ENCODE measurements at regions not wholly inside any gene's neighbourhood (a gene's known extent, or its start where the extent isn't known, plus 50 kb on each side); places are given as distances from the start of the nearest gene placed in this dataset.

DNA sequence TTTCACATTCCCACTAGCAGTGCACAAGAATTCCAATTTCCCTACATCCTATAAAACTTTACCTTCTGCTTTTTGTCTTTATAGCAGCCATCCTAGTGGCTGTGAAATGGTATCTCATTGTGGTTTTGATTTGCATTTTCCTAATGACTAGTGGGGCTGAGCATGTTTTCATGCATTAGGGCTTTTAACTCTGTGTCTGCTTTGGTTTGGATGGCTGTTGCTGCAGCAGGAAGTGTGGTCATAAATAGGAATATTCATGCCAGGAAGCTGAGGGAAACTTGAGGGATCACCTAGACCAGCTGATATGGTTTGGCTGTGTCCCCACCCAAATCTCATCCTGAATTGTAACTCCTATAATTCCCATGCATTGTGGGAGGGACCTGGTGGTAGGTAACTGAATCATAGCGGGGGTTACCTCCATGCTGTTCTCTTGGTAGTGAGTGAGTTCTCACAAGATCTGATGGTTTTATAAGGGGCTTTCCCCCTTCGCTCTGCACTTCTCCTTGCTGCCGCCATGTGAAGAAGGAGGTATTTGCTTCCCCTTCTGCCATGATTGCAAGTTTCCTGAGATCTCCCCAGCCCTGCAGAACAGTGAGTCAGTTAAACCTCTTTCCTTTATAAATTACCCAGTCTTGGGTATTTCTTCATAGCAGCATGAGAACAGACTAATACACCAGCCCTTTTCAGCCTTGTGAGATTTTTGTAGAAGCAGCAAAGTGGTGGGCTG is 181.8 kb upstream of the PITRM1 start:
- Histone ChIP-seq H3K4me3 (no peak overlapping the region), H3K27ac (no peak overlapping the region), H3K9me3 (replicated peaks) (no peaks in the 10 kb centered on the region), H3K27me3 (no peaks in the 10 kb centered on the region), H3K4me1 (no peaks in the 10 kb centered on the region), H3K36me3 (no peaks in the 10 kb centered on the region)
- no peak for DNase-seq

DNA sequence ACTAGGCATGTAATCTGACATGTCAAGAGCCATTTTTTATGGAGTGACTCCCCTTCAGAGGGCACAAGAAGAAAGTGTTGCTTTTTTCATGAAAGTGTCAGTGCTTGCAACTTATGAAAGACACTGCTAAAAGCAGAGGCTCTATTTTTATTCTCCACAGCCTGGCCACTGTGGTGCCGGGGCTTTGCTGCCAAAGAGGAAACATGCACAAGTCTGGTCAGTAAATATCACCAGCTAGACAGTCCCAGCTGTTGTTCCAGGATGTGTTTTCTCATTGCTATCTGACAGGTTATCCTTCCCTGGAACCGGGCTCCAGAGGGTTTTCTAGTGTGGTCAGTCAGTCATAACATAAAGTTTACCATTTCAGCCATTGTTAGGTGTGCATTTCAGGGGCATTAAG is 180.7 kb upstream of the PITRM1 start:
- Histone ChIP-seq H3K36me3 (no peaks in the 10 kb centered on the region), H3K4me3 (no peak overlapping the region), H3K4me1 (no peaks in the 10 kb centered on the region), H3K27ac (no peak overlapping the region), H3K27me3 (no peaks in the 10 kb centered on the region), H3K9me3 (replicated peaks) (no peaks in the 10 kb centered on the region)
- DNase-seq: no peak

DNA sequence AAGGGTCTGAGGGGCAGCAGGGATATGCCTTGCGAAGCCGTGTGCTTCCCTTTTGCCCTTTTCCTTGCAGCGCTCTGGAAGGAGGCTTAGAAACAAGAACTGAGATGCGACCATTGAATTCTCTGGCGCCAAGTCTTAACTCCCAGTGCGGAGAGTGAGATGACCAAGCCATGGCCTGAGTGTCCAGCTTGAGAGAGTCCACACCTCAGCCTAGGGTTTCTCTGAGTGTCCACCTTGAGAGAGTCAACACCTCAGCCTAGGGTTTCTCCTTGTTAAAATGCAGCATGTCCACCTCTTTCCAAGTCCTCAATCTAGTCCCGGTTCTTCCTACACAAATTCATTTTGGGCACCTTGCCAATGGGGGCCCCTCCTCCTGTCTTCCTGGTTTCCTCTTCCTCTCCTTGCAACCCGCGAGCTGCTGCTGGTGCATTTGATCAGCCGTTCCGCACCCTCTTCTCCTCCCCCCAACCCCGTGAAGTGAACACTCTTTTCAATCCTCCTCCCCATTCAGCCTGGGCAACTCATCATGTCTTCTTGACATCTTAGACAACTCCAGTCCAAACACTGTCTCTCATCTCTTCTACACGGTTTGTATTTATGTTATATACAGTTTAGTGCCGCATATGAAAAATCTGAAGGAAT is 178.2 kb upstream of the PITRM1 start:
- Histone ChIP-seq H3K36me3 (no peaks in the 10 kb centered on the region), H3K4me1 (no peaks in the 10 kb centered on the region), H3K9me3 (replicated peaks) (no peaks in the 10 kb centered on the region), H3K27ac (no peak overlapping the region), H3K27me3 (no peaks in the 10 kb centered on the region), H3K4me3 (no peak overlapping the region)
- no peak for DNase-seq

DNA sequence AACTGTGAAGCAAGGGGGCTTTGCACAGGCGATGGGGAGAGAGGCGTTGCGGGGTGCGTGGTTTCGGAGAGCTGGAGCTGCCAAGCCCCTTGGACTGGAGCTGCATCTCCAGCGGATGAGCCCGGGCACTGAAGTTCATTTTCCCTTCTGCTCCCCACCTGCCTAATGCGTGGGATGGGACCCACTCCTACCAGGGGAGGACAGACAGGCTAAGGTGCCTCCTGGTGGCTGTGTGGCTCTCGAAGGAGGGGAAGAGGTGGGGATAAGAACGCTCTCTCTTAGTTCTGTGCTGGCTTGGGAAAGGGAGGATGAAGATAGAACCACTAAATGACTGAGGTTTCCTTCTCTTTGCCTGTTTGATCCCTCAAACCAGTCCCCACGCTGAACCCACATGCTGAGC is 177.6 kb upstream of the PITRM1 start:
- Histone ChIP-seq H3K9me3 (replicated peaks) (no peaks in the 10 kb centered on the region), H3K4me1 (no peaks in the 10 kb centered on the region), H3K36me3 (no peaks in the 10 kb centered on the region), H3K27ac (no peak overlapping the region), H3K27me3 (no peaks in the 10 kb centered on the region), H3K4me3 (no peak overlapping the region)
- no peak for DNase-seq

DNA sequence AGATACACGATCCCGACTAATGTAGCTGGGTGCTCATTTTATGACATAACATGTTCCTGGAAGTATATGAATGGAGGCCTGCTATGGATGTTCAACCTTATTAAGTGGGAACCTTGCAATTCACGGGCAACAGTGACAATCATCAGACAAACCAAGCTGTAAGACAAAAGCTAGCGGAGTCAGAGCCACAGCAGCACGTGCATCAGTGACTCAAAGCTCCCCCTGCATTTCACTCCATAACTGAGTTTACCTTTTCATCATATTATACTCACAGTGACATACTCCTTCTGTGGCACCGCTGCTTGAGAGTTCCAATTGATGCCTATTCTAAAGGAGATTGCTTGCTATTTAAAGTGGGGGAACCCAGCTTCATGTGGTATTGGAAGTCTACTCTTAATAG is 176.0 kb upstream of the PITRM1 start:
- Histone ChIP-seq H3K9me3 (replicated peaks) (no peaks in the 10 kb centered on the region), H3K27ac (no peak overlapping the region), H3K4me3 (no peak overlapping the region), H3K27me3 (no peaks in the 10 kb centered on the region), H3K36me3 (no peaks in the 10 kb centered on the region), H3K4me1 (no peaks in the 10 kb centered on the region)
- DNase-seq: no peak

DNA sequence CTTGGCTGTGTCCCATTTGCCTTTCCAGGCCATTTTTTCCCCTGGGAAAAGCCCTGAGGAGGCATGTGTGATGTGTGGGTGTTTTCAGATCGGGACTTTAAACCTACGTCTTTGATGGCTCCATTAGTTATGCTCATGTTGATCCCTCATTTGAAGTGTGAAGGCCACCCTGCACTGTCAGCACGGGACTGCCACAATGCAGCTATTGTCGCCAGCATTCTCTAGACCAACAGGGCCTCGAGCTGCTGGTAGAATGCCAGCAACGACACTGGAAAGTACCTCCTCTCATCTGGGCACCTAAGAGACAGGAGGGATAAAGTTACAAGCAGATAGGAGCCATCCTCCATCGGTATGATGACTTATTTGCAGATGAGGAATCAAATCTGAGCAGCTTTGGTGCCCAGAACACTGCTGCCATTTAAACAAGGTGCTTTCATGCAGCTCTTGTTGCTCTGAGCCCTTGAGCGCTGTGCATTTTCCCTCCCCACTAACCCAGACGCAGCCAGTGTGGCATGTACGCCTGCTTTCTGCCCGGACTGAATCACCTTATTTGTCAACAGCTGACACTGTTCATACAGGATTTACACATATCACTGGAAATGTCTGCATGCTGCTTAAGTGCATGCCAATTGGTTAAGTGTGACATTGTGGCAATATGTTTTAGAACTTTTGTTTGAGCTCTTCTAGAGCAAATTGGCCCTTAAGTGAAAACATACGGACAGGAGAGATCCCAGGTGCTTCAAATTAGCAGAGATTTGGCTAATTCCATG is 175.0 kb upstream of the PITRM1 start:
- no peaks in the 10 kb centered on the region for H3K4me1 ChIP-seq
- H3K9me3 ChIP-seq (replicated peaks): no peaks in the 10 kb centered on the region
- no peaks in the 10 kb centered on the region for H3K27me3 ChIP-seq
- DNase-seq: peak in 1 of 2 experiments; percentile 20
- no peak overlapping the region for H3K27ac ChIP-seq
- H3K36me3 ChIP-seq: no peaks in the 10 kb centered on the region
- no peak overlapping the region for H3K4me3 ChIP-seq

DNA sequence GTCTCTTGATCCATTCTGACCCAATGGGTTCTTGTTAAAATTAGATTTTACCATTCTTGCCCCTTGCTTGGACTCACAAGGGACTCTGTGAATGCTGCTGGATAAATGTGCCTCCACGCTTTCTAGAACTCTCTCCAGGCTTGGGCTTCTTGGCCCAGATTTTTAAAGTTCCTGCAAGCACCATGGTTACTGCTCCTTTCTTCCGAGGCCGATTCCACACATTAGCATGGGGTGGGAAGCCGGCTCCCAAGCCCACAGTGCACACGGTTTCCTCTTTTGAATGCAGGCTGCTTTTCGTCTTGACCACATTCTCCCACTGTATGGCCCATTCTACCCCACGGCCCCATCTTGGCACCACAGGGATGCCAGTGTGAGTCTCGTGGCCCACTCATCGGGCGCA is 174.3 kb upstream of the PITRM1 start:
- Histone ChIP-seq H3K27me3 (no peaks in the 10 kb centered on the region), H3K9me3 (replicated peaks) (no peaks in the 10 kb centered on the region), H3K4me3 (no peak overlapping the region), H3K36me3 (no peaks in the 10 kb centered on the region), H3K4me1 (no peaks in the 10 kb centered on the region), H3K27ac (no peak overlapping the region)
- DNase-seq: no peak

DNA sequence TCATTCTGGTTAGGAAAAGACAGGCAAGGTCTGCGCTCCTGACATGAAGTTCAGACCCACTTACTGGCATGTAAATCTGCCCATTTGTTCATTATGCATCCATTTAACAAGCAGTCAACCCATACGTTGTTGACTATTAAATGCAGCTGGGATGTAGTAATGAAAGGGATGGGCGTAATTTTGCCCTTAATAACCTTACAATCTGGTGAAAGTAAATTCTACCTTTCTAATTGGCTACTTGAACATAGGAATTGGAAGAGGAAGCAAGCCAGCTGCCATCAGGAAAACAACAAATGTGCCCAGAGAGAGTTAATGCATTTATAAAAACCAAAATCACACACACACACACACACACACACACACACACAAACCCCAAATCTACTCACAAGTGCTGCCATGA is 170.2 kb upstream of the PITRM1 start:
- H3K27me3 ChIP-seq: no peaks in the 10 kb centered on the region
- H3K36me3 ChIP-seq: no peaks in the 10 kb centered on the region
- no peak overlapping the region for H3K4me3 ChIP-seq
- no peak for DNase-seq
- H3K9me3 ChIP-seq (replicated peaks): no peaks in the 10 kb centered on the region
- H3K27ac ChIP-seq: no peak overlapping the region
- H3K4me1 ChIP-seq: no peaks in the 10 kb centered on the region

DNA sequence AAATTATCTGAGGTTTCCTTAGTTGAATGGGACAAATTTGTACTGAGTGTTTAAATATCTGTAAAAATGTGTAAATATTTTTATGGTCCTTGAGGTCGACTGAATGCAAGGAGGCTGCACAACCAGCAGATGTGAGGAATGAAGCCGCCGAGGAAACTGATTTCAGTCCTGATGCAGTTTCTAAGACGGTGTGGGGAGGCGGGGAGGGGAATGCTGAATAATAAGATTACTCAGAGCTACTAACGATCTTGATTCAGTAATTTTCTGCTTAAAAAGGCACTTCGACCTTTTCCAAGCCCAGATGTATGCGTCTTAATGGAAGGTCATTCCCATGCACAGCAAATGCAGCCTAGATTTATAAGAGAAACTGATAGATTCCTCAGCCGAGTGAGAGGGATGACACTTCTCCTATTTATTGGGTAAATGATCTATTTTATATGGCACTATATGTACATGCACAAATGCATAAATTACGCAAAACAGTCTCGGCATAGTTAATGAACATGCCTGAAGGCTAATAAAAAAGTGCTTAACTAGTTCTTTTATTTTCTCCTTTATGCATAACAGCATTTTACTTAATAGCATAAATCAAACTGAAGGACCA is 167.6 kb upstream of the PITRM1 start:
- DNase-seq: no peak
- Histone ChIP-seq H3K36me3 (no peaks in the 10 kb centered on the region), H3K4me3 (no peak overlapping the region), H3K27me3 (no peaks in the 10 kb centered on the region), H3K4me1 (no peaks in the 10 kb centered on the region), H3K27ac (no peak overlapping the region), H3K9me3 (replicated peaks) (no peaks in the 10 kb centered on the region)

DNA sequence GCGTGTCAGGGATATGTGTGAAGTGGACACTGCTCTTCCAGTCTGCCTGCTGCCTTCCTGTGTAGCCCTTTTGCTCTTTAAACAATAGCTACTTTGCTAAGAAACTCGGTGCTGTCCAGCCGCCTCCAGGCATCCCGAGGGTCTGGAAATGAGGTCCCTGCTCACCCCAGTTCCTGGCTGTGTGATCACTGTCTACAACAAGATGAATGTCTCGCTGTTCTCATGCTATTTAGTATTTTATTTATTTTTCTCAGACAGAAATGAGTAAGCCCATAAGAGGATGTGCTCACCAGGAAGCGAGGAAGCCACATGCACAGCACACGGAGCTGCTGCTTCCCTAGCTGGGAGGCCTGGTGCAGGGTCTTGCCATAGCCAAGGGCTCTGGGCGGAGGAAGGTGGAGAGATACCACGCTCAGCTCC is 167.0 kb upstream of the PITRM1 start:
- DNase-seq: no peak
- Histone ChIP-seq H3K4me1 (no peaks in the 10 kb centered on the region), H3K27ac (no peak overlapping the region), H3K36me3 (no peaks in the 10 kb centered on the region), H3K9me3 (replicated peaks) (no peaks in the 10 kb centered on the region), H3K4me3 (no peak overlapping the region), H3K27me3 (no peaks in the 10 kb centered on the region)

DNA sequence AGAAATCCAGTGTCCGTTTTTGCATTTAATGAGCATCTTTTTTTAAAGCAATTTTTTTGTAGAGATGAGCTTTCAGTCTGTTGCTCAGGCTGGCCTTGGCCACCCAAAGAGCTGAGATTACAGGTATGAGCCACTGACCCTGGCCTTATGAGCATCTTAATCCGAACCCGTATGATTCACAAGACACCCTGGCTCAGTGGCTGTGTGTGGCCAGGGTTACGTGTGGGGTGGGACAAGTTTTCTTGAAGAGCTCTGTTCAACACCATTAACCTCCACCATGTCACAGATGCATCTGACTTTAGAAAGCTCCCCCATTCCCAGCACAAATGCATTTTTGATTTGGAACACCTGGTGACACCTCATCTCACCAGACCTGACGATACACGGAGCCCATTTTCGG is 166.5 kb upstream of the PITRM1 start:
- H3K27ac ChIP-seq: no peak overlapping the region
- no peaks in the 10 kb centered on the region for H3K27me3 ChIP-seq
- no peaks in the 10 kb centered on the region for H3K36me3 ChIP-seq
- H3K4me3 ChIP-seq: no peak overlapping the region
- no peaks in the 10 kb centered on the region for H3K9me3 ChIP-seq (replicated peaks)
- DNase-seq: no peak
- no peaks in the 10 kb centered on the region for H3K4me1 ChIP-seq

DNA sequence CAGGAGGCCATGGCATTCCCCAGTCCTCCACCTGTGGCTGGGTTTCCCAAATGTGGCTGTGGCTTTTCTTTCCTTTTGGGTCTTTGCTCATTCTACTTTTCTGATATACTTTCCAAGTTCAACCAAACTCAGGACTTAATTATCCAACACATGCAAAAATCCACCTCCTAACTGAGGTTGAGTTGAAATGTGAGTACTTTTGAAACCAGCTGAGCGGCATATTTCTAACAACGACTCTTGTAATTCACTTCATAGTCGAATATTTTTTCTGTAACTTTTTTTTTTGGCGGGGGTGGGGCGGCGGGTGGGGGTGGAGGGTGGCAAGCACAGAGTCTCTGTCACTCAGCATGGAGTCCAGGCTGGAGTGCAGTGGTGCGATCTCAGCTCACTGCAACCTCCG is 165.2 kb upstream of the PITRM1 start:
- Histone ChIP-seq H3K4me3 (no peak overlapping the region), H3K36me3 (no peaks in the 10 kb centered on the region), H3K27ac (no peak overlapping the region), H3K27me3 (no peaks in the 10 kb centered on the region), H3K4me1 (no peaks in the 10 kb centered on the region), H3K9me3 (replicated peaks) (no peaks in the 10 kb centered on the region)
- DNase-seq: no peak

DNA sequence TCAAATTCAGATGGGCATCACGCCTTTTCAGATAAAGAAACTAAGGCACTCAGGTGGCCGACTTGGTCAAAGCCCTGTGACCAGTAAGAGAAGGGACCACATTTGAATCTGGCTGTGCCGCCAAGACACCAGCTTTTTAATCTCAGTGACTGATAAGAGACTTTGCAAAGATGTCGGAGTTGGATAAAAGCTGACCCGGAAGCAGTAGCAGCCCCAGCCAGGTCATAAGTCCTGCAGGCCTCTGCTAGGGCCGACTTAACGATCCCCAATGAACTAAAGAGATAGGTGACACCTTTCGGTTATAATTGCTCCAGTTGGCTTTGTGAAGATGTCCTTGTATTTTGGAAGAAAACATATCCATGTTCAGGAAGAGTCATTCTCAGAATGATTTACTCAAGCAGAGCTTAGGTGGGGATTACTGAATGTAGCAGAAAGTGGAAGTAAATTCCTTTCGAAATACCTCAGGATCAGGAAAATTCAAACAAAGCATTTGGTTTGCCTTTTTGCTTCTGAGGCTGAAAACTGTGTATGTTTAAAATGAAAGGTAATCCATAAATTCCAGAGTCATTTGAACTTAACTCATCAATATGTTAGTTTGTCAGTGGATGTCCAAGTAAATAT is 164.2 kb upstream of the PITRM1 start:
- Histone ChIP-seq H3K9me3 (replicated peaks) (no peaks in the 10 kb centered on the region), H3K36me3 (no peaks in the 10 kb centered on the region), H3K27ac (no peak overlapping the region), H3K27me3 (no peaks in the 10 kb centered on the region), H3K4me3 (no peak overlapping the region), H3K4me1 (no peaks in the 10 kb centered on the region)
- DNase-seq: no peak

DNA sequence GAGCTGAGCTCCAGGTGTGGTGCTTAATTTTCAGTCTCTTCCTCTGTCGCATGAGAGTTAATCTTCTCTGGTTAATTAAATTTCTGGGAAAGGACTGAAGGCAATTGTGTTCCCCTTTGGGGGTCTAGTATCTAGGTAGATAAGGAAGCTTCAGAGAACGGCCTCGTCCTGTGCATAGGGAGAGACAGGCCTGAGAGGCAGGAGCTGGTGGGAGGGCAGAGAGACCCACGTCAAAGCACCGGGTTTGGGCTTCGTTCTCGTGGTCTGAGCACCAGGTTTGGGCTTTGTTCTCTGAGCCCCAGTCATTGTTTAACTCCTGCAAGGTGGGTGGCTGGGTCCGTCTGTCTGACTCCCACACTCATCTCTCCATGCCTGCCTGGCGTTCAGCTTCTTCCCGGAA is 160.8 kb upstream of the PITRM1 start:
- no peak for DNase-seq
- no peaks in the 10 kb centered on the region for H3K4me1 ChIP-seq
- H3K36me3 ChIP-seq: no peaks in the 10 kb centered on the region
- no peaks in the 10 kb centered on the region for H3K27me3 ChIP-seq
- H3K4me3 ChIP-seq: no peak overlapping the region
- no peak overlapping the region for H3K27ac ChIP-seq
- no peaks in the 10 kb centered on the region for H3K9me3 ChIP-seq (replicated peaks)

DNA sequence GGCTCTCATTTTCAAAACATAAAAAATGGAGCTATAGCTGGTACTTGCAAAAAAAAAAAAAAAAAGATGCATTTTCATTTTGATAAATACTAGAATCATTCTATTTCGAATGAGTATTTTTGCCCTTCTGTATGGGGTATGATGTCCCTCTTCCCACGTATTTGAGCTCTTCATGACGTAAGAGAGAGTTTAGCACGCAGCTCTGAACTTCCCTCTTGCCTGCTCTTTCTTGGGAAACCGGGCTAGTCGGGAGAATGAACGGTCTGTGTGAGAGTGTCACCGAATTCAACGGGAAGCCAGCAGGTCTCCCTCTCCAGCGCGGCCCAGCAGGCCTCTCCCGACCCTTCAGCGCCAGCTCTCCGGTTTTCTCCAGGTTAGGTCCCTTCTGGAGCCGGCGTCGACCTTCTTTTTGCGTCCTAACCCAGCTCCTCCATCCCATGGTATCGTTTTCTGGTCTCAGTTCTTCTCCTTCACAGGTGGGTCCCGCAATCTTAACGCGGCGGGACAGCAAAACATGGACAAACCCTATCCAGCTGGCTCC is 159.2 kb upstream of the PITRM1 start:
- no peak for DNase-seq
- Histone ChIP-seq H3K9me3 (replicated peaks) (no peaks in the 10 kb centered on the region), H3K36me3 (no peaks in the 10 kb centered on the region), H3K27ac (no peak overlapping the region), H3K4me3 (no peak overlapping the region), H3K27me3 (no peaks in the 10 kb centered on the region), H3K4me1 (no peaks in the 10 kb centered on the region)

Measured in SJCRH30 (cell line).